CD4-positive, alpha-beta T cell treated with Interleukin-17A for 1 hour (primary cell): ENCODE measurements at regions not wholly inside any gene's neighbourhood (a gene's known extent, or its start where the extent isn't known, plus 50 kb on each side); places are given as distances from the start of the nearest gene placed in this dataset.

Source experiments
- DNase-seq: peaks from one replicate; pipeline ENCODE4 v3.0.0-alpha.2; 2020

- no peak for DNase-seq
Observed at GRCh38 chr2:146241023-146241422, 1603.8 kb upstream of the ACVR2A start.

DNA sequence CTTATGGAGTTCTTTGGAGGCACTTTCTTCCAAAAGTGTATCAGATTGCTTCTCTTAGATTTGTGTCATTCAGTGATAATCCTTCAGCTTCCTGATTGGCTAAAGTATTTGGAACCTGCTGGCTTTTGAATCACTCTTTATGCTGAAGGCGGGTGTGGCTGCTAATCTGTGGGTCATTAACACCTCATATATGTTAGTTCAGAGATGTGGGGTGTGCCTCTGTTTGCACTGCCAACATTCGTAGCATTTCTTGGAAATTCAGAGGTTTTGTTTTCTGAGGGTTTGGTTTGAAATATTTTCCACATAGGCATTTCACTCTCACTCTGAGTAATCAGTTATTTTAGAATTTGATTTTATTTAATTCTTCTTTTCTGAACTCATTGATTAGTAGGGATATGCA is 1604.4 kb upstream of the ACVR2A start:
- DNase-seq, result no peak

DNA sequence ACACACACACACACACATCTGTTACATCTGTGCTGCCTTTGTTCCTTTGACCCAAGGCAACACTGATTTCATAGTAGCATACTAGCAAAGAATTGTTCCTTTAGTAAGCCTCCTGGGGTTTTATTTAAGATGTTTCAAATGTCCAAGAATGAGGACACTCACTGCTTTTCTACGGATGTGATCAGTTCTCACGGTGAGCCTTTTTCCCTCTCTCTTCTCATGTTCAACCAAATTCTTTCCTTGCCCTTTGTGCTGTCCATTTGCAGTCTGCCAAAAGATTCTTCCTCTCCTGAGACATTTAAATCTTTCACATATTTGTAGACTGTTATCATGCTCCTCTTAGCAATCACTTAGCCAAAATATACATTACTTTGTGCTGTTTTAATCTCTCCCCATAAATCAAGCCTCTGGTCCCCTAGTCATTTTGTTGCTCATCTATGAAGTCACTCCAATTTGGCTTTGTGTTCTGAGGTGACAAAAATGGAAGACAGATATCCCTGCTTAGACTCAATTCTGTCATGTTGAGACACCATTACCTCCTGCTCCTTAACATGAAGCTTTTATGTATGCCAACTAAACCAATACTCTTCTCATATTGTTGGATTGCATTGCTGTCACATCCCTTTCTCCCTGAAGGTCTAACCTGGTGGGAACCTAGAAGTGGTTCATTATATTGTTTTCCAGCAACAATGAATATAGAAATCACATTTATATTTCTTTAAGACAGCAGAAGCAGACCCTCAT is 1605.3 kb upstream of the ACVR2A start:
- no peak for DNase-seq

GRCh38 chr2:146238254-146238966 is 1606.4 kb upstream of the ACVR2A start:
- no peak for DNase-seq

DNA sequence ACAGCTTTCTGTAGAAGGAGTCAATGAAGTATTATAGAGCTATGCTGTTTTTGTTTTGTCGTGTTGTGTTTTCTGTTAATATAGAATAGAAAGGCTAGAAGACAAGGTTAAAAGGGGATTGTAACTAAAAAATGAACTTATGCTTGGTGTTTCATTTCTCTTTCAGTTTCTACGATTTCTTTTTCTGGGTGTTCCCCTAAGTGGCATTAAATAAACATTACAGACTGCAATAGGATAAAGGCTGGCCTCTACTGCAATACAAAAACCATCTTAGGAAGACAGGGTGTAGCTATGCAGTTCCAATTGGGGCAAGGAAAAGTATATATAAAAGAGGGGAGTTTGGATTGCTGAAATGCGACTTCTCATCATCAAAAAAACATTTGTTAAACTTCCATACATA is 1609.7 kb upstream of the ACVR2A start:
- DNase-seq, result no peak

DNA sequence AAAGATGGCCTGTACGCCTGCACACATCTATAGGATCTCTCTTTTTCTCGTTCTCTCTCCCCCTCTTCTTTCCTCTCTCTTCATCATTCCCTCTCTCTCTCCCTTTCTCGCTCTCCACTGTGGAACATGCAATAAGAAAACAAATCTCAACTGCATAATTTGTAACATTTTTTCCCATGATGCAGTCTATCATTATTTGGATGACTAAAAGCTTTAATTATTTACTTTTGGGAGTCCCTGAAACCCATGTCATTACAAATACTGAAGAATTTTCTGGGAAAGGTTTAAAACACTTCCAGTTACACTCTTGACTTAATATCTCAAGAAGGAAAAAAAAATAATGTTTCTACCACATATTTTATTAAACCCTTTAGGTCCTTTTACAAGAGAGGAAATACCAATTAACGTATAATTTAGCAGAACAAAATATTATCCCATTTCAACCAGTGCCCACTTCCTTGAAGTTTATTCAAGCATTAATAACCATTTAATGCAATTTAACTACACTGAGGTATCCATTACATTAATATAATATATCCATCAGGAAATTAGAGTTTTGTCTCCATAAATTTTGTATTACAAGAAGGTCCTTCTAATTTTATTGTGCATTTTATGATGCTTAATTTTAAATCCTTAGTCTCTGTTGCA is 1615.2 kb upstream of the ACVR2A start:
- DNase-seq, result no peak

- no peak for DNase-seq
Observed at GRCh38 chr2:146228466-146229058, 1616.3 kb upstream of the ACVR2A start.

- DNase-seq, result no peak
Observed at GRCh38 chr2:146228020-146228393, 1616.8 kb upstream of the ACVR2A start.

GRCh38 chr2:146227152-146228019 is 1617.4 kb upstream of the ACVR2A start:
- no peak for DNase-seq

GRCh38 chr2:146226077-146226476 is 1618.8 kb upstream of the ACVR2A start:
- DNase-seq, result no peak

DNA sequence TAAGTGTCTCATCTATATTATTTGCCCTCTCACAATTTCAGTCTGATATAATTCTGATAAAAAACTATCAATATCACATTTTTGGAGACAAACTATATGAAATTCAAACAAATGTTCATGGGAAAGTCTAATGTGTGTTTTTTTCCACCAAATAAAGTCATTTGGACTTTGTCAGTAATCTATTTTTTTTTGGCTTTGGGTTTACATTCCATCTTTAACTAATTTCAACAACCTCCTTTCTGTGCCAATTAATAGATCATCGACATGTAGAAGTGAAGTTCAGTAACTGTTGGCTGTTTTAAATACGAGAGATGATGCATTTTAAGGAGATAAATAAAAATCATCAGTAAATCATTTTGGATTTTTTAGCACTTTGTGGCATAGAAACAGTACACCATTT is 1623.0 kb upstream of the ACVR2A start:
- DNase-seq, result no peak

GRCh38 chr2:146220957-146221356 is 1623.9 kb upstream of the ACVR2A start:
- DNase-seq, result no peak

- no peak for DNase-seq
Observed at GRCh38 chr2:146214394-146214929, 1630.4 kb upstream of the ACVR2A start.

DNA sequence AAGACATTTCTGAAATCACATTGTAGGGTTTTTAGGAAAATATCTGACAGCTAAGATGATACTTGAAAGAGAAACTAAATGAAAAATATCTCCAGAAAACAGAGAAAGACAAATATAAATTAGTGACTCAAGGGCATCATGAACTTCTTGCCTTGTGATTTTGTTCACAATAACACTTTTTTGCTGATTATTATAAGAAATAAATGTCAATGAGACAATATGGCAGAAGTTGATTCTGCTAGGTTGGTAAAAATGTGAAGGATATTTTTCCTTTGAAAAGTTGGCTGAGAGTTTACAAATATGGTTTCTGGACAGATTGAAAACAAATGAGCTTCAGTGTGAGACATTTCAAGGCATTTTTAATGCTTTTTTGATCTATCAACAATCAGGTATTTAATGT is 1631.2 kb upstream of the ACVR2A start:
- no peak for DNase-seq

DNA sequence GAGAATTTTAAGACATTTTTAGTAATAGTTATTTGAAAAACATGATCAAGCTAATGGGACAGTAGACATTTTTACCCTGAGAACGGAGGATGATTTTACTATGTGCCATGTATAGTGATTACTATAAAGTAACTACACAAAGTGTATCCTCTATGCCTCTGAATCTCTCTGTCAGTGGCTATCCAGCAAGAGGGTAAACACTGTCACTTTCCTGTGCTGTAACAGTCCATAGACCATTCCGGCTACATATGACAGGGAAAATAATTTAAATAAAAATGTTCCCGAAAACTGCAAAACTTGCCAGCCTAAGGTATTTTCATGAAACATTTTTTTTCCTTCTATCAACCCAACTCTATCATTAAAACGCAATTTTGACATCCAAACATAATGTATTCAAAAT is 1632.2 kb upstream of the ACVR2A start:
- no peak for DNase-seq

DNA sequence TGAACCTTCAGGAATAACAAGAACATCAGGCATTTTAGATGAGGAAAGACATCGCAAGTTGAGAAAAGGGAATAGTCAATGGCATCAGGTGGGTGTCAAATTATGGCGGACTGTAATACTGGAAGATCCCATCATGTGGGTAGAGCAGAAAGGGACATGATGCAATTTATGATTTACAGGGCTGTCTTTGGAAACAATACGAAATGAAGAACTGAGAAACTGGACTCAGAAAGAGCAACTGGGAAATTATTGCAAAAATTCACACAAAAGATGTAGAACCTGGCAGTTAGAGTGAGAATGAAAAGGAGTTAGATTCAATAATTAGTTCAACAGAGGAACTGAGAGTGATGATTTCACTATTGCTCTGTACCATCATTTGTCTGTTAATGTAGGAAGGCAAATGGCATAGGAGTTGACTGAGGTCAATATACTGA is 1635.0 kb upstream of the ACVR2A start:
- no peak for DNase-seq

- DNase-seq, result no peak
Observed at GRCh38 chr2:146207901-146208300, 1636.9 kb upstream of the ACVR2A start.

GRCh38 chr2:146207417-146207816 is 1637.4 kb upstream of the ACVR2A start:
- no peak for DNase-seq

GRCh38 chr2:146203064-146203624 is 1641.7 kb upstream of the ACVR2A start:
- no peak for DNase-seq

GRCh38 chr2:146193619-146194018 is 1651.2 kb upstream of the ACVR2A start:
- no peak for DNase-seq

DNA sequence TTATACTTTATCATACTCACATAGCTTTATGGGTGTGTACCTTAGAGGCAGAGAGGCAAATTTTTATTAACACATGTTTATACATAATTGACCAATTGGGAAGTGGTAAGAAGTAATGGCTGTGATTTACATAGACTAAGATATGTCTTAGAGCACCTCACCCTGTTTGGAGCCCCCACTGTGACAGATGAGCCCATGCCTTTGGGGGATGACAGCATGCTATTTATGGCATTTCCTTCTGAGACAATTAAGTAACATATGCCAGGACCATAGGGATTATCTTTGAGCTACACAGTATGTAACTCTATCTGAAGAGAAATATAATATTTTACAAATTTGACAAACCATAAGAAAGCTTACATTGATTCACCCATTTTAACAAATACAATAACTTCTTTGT is 1655.3 kb upstream of the ACVR2A start:
- DNase-seq, result no peak

GRCh38 chr2:146173934-146174333 is 1654.0 kb upstream of the ZEB2 start:
- DNase-seq, result no peak
